Transverse colon (tissue), 4 donors: ENCODE measurements at regions not wholly inside any gene's neighbourhood (a gene's known extent, or its start where the extent isn't known, plus 50 kb on each side); places are given as distances from the start of the nearest gene placed in this dataset.

ENCODE experiments used
- DNase-seq: peaks from one replicate; pipeline ENCODE4 v3.0.0-alpha.2; 2019
- H3K27ac ChIP-seq, 4 donors: fragments of 200-600 bp; sonication (generic); 2 replicates each; pipeline ENCODE4 v1.5.1; 2016 to 2018; ENCODE audit warnings: inconsistent platforms in 4 of 4
- H3K27me3 ChIP-seq: fragments of 200-600 bp; sonication (generic); 2 replicates; pipeline ENCODE4 v1.5.1; 2017; ENCODE audit warnings: inconsistent platforms
- H3K36me3 ChIP-seq, 4 donors: fragments of 200-600 bp; sonication (generic); 2 replicates each; pipeline ENCODE4 v1.5.1; 2017 to 2019; ENCODE audit warnings: inconsistent platforms in 4 of 4
- H3K4me1 ChIP-seq, 4 donors: fragments of 200-600 bp; sonication (generic); 2 replicates each; pipeline ENCODE4 v1.5.1; 2017 to 2020; ENCODE audit warnings: inconsistent platforms in 4 of 4
- H3K4me3 ChIP-seq, 4 donors: fragments of 200-600 bp; sonication (generic); 1 replicate in 1 of 4; 2 replicates in 3 of 4; pipeline versions ENCODE4 v1.5.1 to v1.6.1; 2017 to 2019; ENCODE audit warnings: inconsistent platforms in 4 of 4
- H3K9me3 ChIP-seq, 2 donors: fragments of 200-600 bp; sonication (generic); 2 replicates each; pipeline ENCODE4 v1.5.1; 2017 to 2019; ENCODE audit warnings: inconsistent platforms in 2 of 2
- EP300 ChIP-seq: sonication (generic); formaldehyde crosslinking; IDR thresholded peaks from one replicate; pipeline ENCODE4 v1.6.1; 2017; ENCODE audit warnings: antibody characterized with exemption, low read depth
- POLR2A ChIP-seq: fragments of 450-650 bp; IDR thresholded peaks from one replicate; pipeline ENCODE4 v1.6.1; 2016; ENCODE audit warnings: antibody characterized with exemption, mild to moderate bottlenecking, moderate library complexity
- POLR2AphosphoS5 ChIP-seq, 3 donors: sonication (generic); formaldehyde crosslinking; IDR thresholded peaks; one replicate each; pipeline ENCODE4 v1.6.1; 2016; ENCODE audit warnings: antibody characterized with exemption in 3 of 3
- WGBS, 2 donors: methylation state at CpG; one replicate each; pipeline ENCODE4 v1.1.5; 2018; ENCODE audit warnings: low coverage in 1 of 2; 5-methylcytosine and 5-hydroxymethylcytosine counted together
- in situ Hi-C, 4 donors: fragments of 200-750 bp; cut with MboI; loops; one replicate each; pipeline versions ENCODE4 v1.15.0 to v1.15.1; 2017; ENCODE audit warnings: low sequenced_read_pairs in 3 of 4, low pct_ligation_motif_present in 1 of 4, low pct_unique_long_range_greater_than_20kb in 1 of 4
- intact Hi-C: fragments of 100-400 bp; cut with DNase I; formaldehyde crosslinking; loops from one replicate; pipeline ENCODE4 v1.15.1; 2023; ENCODE audit warnings: low total_unique reads
- TF ChIP-seq, protein P1 (sequence below), 5 experiments: fragments of 200-600 bp in 3 of 5; fragments of 450-650 bp in 2 of 5; sonication (generic) in 3 of 5; IDR thresholded peaks; 1 replicate in 2 of 5; 2 replicates in 3 of 5; pipeline ENCODE4 v1.5.1; 2016 to 2017; ENCODE audit warnings: antibody characterized with exemption in 5 of 5, inconsistent platforms in 3 of 5, mild to moderate bottlenecking in 2 of 5, moderate library complexity in 1 of 5

DNA sequence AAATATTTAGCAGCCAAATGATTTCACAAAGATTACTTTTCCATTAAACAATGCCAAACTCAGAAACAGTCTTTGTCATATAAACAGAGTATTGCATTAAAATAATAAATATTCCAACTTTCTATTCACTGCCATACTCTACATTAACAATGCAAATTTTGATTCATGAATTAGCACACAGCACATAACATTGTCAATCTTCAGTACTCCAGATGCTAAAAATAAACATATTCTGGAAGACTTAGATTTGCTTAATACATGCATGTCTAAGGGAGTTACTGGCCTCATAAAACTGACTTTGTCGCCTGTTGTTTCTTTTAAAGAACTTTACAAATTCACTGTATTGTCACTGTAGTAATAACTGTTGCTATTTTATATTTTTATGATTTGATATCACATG is 131.6 kb downstream of the TMEM144 start:
- WGBS, 2 donors: 52 to 67% methylated on average over 1 of the region's 1 CpG
- intact Hi-C loops (no loop called here), in situ Hi-C loops (no loop called here)

DNA sequence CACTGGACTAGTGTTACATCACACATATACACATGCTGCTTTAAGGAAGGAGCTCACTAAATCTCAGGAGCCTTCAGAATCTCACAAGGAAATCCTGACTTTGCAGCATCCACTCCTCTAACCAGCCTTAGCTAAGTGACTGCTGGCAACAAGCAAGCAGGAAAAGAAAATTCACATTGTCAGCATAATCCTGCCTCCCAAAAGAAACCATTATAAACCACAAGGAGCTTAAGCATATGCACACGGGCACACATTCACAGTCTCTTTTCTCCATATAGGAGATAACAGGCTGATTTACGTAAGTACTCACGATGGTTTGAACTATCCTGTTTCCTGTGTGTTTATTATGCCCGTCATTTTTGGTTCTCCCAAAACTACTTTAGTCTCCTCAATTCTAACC is 136.3 kb downstream of the TMEM144 start:
- no peak overlapping the region for H3K4me3 ChIP-seq
- no peak overlapping the region for H3K27ac ChIP-seq
- in situ Hi-C loops (no loop called here), intact Hi-C loops (no loop called here)
- H3K9me3 ChIP-seq: no peaks in the 10 kb centered on the region
- H3K27me3 ChIP-seq: no peaks in the 10 kb centered on the region
- no peaks in the 10 kb centered on the region for H3K4me1 ChIP-seq
- TF ChIP-seq POLR2AphosphoS5 (IDR thresholded peaks at IDR 0.05): no peak
- TF ChIP-seq, protein P1, sequence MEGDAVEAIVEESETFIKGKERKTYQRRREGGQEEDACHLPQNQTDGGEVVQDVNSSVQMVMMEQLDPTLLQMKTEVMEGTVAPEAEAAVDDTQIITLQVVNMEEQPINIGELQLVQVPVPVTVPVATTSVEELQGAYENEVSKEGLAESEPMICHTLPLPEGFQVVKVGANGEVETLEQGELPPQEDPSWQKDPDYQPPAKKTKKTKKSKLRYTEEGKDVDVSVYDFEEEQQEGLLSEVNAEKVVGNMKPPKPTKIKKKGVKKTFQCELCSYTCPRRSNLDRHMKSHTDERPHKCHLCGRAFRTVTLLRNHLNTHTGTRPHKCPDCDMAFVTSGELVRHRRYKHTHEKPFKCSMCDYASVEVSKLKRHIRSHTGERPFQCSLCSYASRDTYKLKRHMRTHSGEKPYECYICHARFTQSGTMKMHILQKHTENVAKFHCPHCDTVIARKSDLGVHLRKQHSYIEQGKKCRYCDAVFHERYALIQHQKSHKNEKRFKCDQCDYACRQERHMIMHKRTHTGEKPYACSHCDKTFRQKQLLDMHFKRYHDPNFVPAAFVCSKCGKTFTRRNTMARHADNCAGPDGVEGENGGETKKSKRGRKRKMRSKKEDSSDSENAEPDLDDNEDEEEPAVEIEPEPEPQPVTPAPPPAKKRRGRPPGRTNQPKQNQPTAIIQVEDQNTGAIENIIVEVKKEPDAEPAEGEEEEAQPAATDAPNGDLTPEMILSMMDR (IDR thresholded peaks at IDR 0.05): no peak
- no peak for TF ChIP-seq POLR2A
- no peak for TF ChIP-seq EP300
- DNase-seq: no peak
- WGBS, 2 donors: 54 to 71% methylated on average over 4 of the region's 4 CpGs
- H3K36me3 ChIP-seq: no peaks in the 10 kb centered on the region

More for the DNA sequence above, 131.6 kb downstream of the TMEM144 start:
- Histone ChIP-seq H3K4me1 (no peaks in the 10 kb centered on the region), H3K9me3 (no peaks in the 10 kb centered on the region), H3K4me3 (no peak overlapping the region), H3K36me3 (no peaks in the 10 kb centered on the region), H3K27ac (no peak overlapping the region), H3K27me3 (no peaks in the 10 kb centered on the region)
- no peak for DNase-seq
- TF ChIP-seq POLR2AphosphoS5 (IDR thresholded peaks at IDR 0.05): no peak
- TF ChIP-seq POLR2A: no peak
- no peak for TF ChIP-seq EP300
- TF ChIP-seq, protein P1 (IDR thresholded peaks at IDR 0.05): no peak

DNA sequence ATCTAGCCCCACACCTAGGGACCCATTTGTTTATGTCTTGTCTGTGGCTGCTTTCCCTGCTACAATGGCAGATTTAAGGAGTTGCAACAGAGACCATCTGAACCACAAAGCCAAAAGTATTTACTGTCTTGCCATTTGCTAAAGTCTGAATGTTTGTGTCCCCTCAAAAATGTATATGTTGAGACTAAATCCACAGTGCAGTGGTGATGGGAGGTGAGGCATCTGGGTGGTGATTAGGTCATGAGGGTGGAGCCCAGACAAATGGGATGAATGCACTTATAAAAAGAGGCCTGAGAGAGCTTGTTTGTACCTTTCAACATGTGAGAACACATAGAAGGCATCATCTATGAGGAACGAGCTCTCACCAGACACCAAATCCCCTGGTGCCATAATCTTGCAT is 137.3 kb downstream of the TMEM144 start:
- no peaks in the 10 kb centered on the region for H3K9me3 ChIP-seq
- no peak for DNase-seq
- no peak for TF ChIP-seq POLR2AphosphoS5 (IDR thresholded peaks at IDR 0.05)
- TF ChIP-seq, protein P1 (IDR thresholded peaks at IDR 0.05): no peak
- no peak for TF ChIP-seq EP300
- TF ChIP-seq POLR2A: no peak
- H3K4me1 ChIP-seq: no peaks in the 10 kb centered on the region
- intact Hi-C loops (no loop called here), in situ Hi-C loops (no loop called here)
- no peaks in the 10 kb centered on the region for H3K36me3 ChIP-seq
- H3K27ac ChIP-seq: no peak overlapping the region
- no peak overlapping the region for H3K4me3 ChIP-seq
- WGBS, 2 donors: 50 to 77% methylated on average over 1 of the region's 1 CpG
- no peaks in the 10 kb centered on the region for H3K27me3 ChIP-seq

DNA sequence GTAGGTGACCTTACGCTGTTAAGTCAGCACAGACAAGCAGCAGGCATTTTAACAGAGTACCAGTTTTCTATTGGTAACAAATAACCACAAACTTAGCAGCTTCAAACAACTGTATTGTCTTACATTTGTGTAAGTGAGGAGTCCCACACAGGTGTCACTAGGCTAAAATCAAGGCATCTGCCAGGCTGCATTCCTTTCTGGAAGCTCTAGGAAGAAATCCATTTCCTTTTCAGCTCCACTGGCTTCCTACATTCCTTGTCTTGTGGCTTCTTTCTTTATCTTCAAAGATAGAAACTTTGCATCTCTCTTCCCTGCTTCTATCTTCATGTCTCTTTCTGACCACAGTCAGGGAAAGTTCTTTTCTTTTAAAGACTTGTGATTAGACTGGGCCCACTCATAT is 139.9 kb downstream of the TMEM144 start:
- intact Hi-C loops: loop anchor here (5.0 kb wide), 1 partner anchor 613 kb away; no protein-coding TSS in a partner anchor
- in situ Hi-C loops: no loop called here
- Histone ChIP-seq H3K4me1 (no peaks in the 10 kb centered on the region), H3K27ac (no peak overlapping the region), H3K27me3 (no peaks in the 10 kb centered on the region), H3K9me3 (no peaks in the 10 kb centered on the region), H3K36me3 (no peaks in the 10 kb centered on the region), H3K4me3 (no peak overlapping the region)
- WGBS, 2 donors: 86 to 93% methylated on average over 1 of the region's 1 CpG
- no peak for DNase-seq
- TF ChIP-seq POLR2A (no peak), POLR2AphosphoS5 (IDR thresholded peaks at IDR 0.05) (no peak), EP300 (no peak)
- TF ChIP-seq, protein P1 (IDR thresholded peaks at IDR 0.05): no peak
